ENCODE measurements at regions not wholly inside any gene's neighbourhood (a gene's known extent, or its start where the extent isn't known, plus 50 kb on each side); places are given as distances from the start of the nearest gene placed in this dataset.

- in situ Hi-C loops (cut with HindIII; ENCODE audit: low sequenced_read_pairs): loop anchor here (5.0 to 10.0 kb wide), 3 partner anchors 58 to 250 kb away; no protein-coding TSS in a partner anchor
These were observed 70.8 kb downstream of the YTHDF1 start for GRCh38 chr20:63145156-63145555.

- in situ Hi-C loops (cut with HindIII; ENCODE audit: low sequenced_read_pairs): loop anchor here (5.0 to 10.0 kb wide), 3 partner anchors 62 to 252 kb away; no protein-coding TSS in a partner anchor
These were observed 73.0 kb downstream of the YTHDF1 start for GRCh38 chr20:63142933-63143332.

- in situ Hi-C loops (cut with HindIII; ENCODE audit: low sequenced_read_pairs): loop anchor here (5.0 to 10.0 kb wide), 3 partner anchors 63 to 253 kb away; no protein-coding TSS in a partner anchor
These were observed 74.4 kb downstream of the YTHDF1 start for GRCh38 chr20:63141531-63141930.

GRCh38 chr20:63140514-63141433 lies 75.2 kb downstream of the YTHDF1 start:
- in situ Hi-C loops (cut with HindIII; ENCODE audit: low sequenced_read_pairs): loop anchor here (5.0 to 10.0 kb wide), 3 partner anchors 64 to 254 kb away; no protein-coding TSS in a partner anchor

GRCh38 chr20:63139837-63140236 lies 76.1 kb downstream of the YTHDF1 start:
- in situ Hi-C loops (cut with HindIII; ENCODE audit: low sequenced_read_pairs): loop anchor here (5.0 to 10.0 kb wide), 3 partner anchors 65 to 255 kb away; no protein-coding TSS in a partner anchor

DNA sequence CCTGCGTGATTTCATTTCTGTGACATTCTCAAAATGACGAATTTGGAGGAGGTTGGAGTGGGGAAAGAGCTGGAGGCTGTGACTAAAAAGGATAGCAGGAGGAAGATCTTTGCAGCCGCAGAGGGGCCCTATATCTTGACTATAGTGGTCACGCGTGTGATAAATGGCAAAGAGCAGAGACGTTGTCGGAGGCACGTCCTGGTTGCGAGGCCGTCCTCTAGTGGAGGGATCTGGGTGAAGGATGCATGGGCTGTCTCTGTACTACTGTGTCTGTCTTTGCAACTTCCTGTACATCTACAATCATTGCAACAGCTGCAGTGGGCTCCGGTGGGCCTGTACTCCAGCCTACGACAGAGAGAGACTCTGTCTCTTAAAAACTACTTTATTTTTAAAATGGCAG lies 76.6 kb downstream of the YTHDF1 start:
- in situ Hi-C loops (cut with HindIII; ENCODE audit: low sequenced_read_pairs): no loop called here

DNA sequence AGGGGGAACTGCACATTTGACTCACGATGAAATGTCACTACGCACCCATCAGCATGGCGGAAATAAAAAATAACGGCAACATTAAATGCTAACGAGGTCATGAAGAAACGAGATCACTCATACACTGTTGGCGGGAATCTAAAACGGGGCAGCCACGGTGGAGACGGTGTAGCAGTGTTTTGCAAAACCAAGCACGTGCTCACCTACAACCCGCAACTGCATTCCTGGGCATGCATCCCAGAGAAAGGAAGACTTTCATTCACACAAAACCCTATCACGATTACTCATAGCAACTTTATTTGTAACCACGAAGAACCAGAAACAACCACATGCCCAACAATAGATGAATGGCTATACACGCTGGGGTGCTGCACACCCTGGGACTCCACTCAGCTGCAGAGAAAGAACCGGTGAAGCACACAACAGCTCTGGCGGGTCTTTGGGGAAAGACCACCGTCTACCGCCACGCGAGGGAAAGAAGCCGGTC lies 77.0 kb downstream of the YTHDF1 start:
- in situ Hi-C loops (cut with HindIII; ENCODE audit: low sequenced_read_pairs): no loop called here

DNA sequence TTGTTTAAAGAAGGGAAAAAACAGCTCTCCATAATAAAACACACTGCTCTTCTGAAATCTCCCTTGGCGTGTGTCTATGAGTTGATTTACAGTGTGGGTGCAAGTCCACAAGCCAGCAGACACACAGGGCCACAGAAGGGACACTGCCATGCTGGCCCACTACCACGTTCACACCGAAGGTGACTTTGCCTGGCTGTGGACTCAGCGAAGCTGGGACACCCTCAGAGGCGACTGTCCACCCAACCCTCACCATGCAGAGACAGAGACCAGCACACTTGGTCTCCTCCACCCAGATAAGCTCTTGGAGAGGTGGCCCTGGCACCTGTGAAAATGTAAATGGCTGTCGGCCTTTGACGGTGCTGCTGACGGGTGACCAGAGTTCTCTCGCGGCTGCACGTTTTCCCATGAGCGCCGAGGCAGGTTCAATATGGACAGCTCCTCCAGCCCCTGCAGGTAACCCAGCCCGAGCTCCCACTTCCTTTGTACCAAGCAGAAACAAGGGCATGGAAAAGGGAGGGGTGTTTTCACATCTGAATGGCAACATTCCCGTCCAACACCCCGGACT lies 78.0 kb downstream of the YTHDF1 start:
- in situ Hi-C loops (cut with HindIII; ENCODE audit: low sequenced_read_pairs): no loop called here

DNA sequence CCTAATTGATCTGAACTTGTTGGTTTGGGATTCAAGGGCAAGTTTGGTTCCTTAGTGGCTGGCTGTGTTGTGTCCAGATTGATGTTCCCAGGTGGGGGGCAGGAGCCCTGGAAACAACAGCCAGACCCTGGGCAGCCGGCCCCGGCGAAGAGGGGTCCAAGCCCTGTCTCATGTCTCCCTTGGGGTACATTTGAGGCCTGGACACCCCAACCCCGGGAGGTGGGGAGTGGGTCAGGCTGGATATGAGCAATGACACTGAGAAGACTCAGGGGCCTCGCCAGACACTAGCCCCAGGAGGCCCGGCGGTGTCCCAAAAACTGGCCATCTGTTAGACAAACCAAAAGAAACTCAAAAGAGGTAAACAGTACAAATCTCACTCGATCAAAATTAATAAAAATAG lies 79.6 kb downstream of the YTHDF1 start:
- in situ Hi-C loops (cut with HindIII; ENCODE audit: low sequenced_read_pairs): no loop called here

- in situ Hi-C loops (cut with HindIII; ENCODE audit: low sequenced_read_pairs): no loop called here
These were observed 80.5 kb downstream of the YTHDF1 start for GRCh38 chr20:63135411-63135810.

DNA sequence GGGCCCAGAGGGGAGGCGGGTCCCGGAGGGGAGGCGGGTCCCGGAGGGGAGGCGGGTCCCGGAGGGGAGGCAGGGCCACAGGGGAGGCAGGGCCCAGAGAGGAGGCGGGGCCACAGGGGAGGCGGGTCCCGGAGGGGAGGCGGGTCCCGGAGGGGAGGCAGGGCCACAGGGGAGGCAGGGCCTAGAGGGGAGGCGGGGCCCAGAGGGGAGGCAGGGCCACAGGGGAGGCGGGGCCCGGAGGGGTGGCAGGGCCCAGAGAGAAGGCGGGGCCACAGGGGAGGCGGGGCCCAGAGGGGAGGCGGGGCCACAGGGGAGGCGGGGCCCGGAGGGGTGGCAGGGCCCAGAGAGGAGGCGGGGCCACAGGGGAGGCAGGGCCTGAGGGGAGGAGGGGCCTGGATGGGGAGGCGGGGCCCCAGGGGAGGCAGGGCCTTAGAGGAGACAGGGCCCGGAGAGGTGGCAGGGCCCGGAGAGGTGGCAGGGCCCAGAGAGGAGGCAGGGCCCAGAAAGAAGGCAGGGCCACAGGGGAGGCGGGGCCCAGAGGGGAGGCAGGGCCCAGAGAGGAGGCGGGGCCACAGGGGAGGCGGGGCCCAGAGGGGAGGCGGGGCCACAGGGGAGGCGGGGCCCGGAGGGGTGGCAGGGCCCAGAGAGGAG lies 81.1 kb downstream of the YTHDF1 start:
- in situ Hi-C loops (cut with HindIII; ENCODE audit: low sequenced_read_pairs): loop anchor here (5.0 kb wide), 1 partner anchor 87 kb away; no protein-coding TSS in a partner anchor

GRCh38 chr20:63134201-63134612 lies 81.7 kb downstream of the YTHDF1 start:
- in situ Hi-C loops (cut with HindIII; ENCODE audit: low sequenced_read_pairs): loop anchor here (5.0 kb wide), 1 partner anchor 88 kb away; no protein-coding TSS in a partner anchor

DNA sequence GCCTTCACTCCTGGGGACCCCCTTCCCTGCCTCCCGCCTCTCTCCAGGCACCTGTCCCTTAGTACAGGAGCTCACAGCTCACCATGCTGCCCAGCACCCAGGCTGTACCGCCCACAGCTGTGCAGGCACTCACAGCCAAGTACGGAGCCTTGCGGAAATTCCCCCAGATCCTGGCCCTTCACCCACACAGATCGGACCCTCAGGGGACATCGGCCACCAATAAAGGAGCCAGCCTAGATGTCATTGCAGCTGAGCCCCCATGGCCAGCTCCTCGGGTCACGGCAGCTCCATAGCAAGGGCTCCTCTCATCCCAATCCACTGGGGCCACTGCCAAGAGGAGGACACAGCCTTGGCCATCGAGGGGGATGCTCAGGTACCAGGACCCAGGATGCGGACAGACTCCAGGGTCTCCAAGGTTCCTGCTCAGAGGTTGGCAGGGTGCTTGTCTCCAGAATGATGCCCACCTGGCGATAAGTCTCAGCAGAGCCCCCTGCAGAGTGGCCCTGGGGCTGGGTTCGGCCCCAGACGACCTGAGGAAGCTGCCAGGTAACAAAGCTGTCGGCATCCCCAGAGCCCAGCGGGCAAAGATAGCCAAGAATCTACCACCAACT lies 82.3 kb downstream of the YTHDF1 start:
- in situ Hi-C loops (cut with HindIII; ENCODE audit: low sequenced_read_pairs): loop anchor here (5.0 kb wide), 1 partner anchor 89 kb away; no protein-coding TSS in a partner anchor

DNA sequence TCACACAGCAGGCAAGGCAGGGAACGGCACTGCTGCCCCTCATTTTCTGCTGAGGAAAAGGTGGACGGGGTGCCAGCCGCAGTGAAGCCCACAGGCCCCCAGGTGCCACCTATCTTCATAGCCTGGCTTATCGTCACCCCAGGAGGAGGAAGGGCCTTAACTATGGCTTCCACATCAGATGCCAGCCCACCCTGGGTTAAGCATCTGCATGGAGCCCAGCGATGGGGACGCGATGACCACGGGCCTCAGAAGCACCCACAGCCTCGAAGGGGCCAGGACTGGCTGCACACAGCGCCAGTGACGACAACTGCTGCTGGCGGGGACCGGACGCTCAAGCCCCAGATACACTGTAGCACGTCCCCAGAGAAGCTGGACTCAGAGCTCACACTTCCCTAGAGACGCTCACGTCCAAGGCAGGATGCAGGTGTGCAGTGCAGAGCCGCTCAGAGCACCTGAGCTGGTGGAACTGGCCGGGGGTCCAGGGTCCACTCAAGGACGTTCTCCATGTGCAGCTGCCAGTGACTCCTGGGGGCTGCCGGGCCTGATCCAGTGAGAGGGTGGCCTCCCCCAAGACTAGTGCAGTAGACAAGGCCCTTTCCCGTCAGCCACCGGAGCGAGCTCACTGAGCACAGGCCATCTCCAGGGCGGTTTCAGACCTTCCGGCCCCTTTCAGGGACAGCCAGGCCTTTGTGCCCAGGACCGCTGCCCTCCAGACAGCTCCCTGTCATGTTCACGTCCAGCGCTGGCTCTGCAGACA lies 83.0 kb downstream of the YTHDF1 start:
- in situ Hi-C loops (cut with HindIII; ENCODE audit: low sequenced_read_pairs): loop anchor here (5.0 kb wide), 1 partner anchor 89 kb away; no protein-coding TSS in a partner anchor

- in situ Hi-C loops (cut with HindIII; ENCODE audit: low sequenced_read_pairs): loop anchor here (5.0 kb wide), 1 partner anchor 90 kb away; no protein-coding TSS in a partner anchor
These were observed 83.7 kb downstream of the YTHDF1 start for GRCh38 chr20:63132131-63132714.

GRCh38 chr20:63130658-63131577 lies 85.0 kb downstream of the YTHDF1 start:
- in situ Hi-C loops (cut with HindIII; ENCODE audit: low sequenced_read_pairs): loop anchor here (5.0 kb wide), 1 partner anchor 91 kb away; no protein-coding TSS in a partner anchor

DNA sequence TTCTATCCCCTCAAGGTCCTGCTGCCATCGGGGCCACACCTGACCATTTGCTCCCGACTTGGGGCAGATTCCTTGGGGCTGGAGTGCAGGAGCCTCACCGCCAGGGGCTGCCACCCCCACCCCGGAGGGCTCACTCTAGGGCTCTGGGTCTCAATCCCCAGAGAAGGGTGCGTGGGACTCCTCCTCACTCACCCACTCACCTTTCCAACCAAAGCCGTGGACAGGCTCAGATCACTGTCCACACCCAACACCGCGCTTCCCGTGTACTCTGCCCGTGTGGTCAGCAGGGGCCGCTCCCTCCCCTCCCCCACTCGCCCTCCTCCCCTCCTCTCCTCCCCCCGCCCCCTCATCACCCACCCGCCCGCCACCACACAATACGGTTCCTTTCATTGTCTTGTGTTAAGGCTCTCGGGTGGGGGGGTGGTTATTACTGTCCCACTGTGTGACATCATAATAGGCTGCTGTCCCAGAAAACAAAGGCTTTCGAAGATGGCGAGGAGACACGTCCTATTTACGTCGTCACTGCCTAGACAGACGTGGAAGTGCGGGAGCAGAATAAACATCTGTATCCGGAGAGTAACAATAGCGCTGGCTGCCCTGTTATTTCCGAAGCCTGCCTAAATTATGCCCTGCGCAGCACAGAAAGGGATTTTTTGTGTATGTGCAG lies 85.8 kb downstream of the YTHDF1 start:
- in situ Hi-C loops (cut with HindIII; ENCODE audit: low sequenced_read_pairs): loop anchor here (5.0 kb wide), 1 partner anchor 92 kb away; no protein-coding TSS in a partner anchor

All from endothelial cell of hepatic sinusoid (primary cell).